ENCODE measurements at regions not wholly inside any gene's neighbourhood (a gene's known extent, or its start where the extent isn't known, plus 50 kb on each side); places are given as distances from the start of the nearest gene placed in this dataset.

DNA sequence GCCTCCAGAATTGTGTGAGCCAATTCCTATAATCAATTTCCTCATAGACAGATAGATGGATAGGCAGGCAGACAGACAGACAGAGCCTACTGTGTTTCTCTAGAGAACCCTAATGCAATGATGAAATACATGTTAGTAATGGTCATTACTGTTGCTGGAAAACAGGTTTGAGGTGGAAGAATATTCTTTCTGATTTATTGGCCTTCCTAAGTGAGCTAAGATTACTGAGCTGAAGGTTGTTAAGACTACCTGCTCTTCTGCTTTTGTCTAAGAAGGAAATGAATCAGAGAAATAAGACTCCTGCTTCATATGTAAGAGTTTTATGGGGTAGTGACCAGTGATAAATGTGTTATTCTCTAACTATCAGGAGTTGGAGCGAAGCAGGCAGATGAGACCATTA lies 219.9 kb downstream of the ELAVL2 start:
- DNase-seq: no peak

GRCh38 chr9:23608456-23608855 lies 217.6 kb downstream of the ELAVL2 start:
- no peak for DNase-seq

- no peak for DNase-seq
Measured at GRCh38 chr9:23611869-23612268, 214.2 kb downstream of the ELAVL2 start.

DNA sequence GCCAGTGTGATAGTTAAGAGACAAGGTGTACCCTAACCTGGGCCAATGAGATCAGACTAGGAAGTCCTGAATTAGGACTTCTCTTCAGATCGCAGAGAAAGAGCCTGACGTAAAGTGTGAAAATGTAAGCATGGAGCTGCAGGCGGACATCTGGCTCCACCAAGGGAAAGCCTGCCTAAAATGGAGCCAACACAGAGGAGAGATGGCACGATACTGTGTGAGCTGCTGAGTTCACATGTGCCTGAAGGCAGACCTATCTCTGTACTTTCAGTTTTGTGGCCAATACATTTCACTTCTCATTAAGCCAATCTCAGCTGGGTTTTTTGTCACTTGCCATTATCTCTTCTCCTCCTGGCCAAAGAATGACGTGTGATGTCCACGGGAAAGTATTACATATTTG lies 210.5 kb downstream of the ELAVL2 start:
- DNase-seq: no peak

- peak; percentile 68 for DNase-seq
Measured at GRCh38 chr9:23621188-23621587, 204.9 kb downstream of the ELAVL2 start.

DNA sequence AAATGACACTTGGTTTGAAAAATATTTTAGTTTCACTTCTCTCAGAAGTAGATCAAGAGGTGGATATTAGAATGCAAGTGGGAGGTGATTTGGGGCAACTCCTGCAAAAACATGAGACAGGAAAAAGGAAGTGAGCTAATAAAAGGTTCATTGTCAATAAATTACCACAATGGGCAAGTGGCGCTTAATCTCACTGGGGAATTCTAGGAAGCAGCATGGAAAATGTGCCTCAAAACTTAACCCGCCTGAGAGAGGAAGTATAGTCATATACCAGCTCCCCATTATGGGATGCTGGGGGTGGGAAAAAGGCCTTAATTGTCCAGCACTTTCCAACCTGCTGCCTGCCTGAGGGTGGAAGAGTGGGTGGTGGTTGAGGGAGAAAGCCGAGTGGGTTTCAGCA lies 204.1 kb downstream of the ELAVL2 start:
- DNase-seq: no peak

DNA sequence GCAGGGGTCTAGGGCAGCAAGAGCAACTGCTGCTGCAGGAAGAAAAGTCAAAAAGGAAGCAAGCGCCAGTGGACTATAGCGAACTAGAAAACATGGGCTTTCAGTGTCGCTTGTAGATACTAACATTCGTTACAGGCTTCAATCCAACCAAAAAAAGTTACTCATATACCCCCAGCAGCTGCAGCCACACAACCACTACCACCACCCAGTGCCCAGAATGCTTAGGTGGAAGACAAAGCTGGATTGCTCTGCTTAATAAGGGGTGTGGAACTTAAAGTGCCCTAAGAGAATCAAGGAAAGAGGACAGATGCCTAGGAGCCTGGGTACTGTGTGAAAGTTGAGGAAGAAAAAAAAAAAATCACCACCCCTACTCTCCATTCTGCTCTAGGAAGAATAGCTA lies 203.6 kb downstream of the ELAVL2 start:
- no peak for DNase-seq

- no peak for DNase-seq
Measured at GRCh38 chr9:23630488-23630887, 195.6 kb downstream of the ELAVL2 start.

GRCh38 chr9:23635276-23635675 lies 190.8 kb downstream of the ELAVL2 start:
- no peak for DNase-seq

GRCh38 chr9:23636199-23636598 lies 189.8 kb downstream of the ELAVL2 start:
- DNase-seq: no peak

- DNase-seq: no peak
Measured at GRCh38 chr9:23638011-23638410, 188.0 kb downstream of the ELAVL2 start.

DNA sequence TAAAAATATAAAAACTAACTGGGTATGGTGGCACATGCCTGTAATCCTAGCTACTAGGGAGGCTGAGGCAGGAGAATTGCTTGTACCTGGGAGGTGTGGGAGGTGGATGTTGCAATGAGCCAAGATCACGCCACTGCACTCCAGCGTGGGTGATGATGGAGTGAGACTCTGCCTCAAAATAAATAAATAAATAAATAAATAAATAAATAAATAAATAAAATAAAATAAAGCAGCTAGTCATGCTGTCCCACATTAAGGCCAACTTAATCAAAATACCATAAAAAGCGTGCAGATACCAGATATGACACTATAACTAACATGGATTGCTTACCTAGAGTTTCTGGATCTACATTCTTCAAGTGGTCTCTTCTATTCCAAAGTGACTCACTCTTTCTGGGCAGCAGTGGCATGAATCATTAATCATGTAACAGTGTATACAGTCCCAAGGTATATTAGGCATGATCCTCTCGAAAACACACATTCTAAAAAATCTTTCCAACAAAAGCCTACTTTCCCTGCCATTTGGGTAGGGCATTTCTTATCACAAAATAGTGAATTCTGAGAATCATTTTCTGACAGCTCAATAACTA lies 187.1 kb downstream of the ELAVL2 start:
- peak; percentile 56 for DNase-seq
